MCF 10A (cell line): ENCODE measurements at regions not wholly inside any gene's neighbourhood (a gene's known extent, or its start where the extent isn't known, plus 50 kb on each side); places are given as distances from the start of the nearest gene placed in this dataset.

ENCODE experiments used
- BruUV-seq: library from RNA; stranded (reverse); fragments of 400-500 nt; replicated peaks from 2 replicates; lab custom pipeline; 2021; lab: Mats Ljungman, UMichigan
- CTCF ChIA-PET: fragments of 300-600 bp; sonication (Branson Sonifier 250); formaldehyde crosslinking; extraction: SDS; loops from one replicate; lab custom pipeline; 2021; ENCODE audit warnings: antibody characterized with exemption, inconsistent platforms; lab: Yijun Ruan, JAX
- POLR2A ChIA-PET: fragments of 300-600, 350-650 bp; sonication (Branson Sonifier 250); formaldehyde crosslinking; extraction: SDS; loops from one replicate; lab custom pipeline; 2020; ENCODE audit warnings: antibody characterized with exemption, inconsistent platforms; lab: Yijun Ruan, JAX
- DNase-seq: peaks from one replicate; pipeline ENCODE4 v3.0.0-alpha.2; 2018; ENCODE audit not compliant: unreplicated experiment
- H3K27ac Mint-ChIP-seq: one replicate; pipeline ENCODE4 v1.8.0; 2022; ENCODE audit warnings: mild to moderate bottlenecking, low read depth, mixed read lengths; ENCODE audit not compliant: unreplicated experiment
- H3K27me3 Mint-ChIP-seq: one replicate; pipeline ENCODE4 v1.8.0; 2022; ENCODE audit warnings: mixed read lengths; ENCODE audit not compliant: insufficient read depth, unreplicated experiment
- H3K36me3 Mint-ChIP-seq: one replicate; pipeline ENCODE4 v1.8.0; 2022; ENCODE audit warnings: mild to moderate bottlenecking, moderate library complexity, mixed read lengths; ENCODE audit not compliant: insufficient read depth, unreplicated experiment
- H3K4me1 Mint-ChIP-seq: one replicate; pipeline ENCODE4 v1.8.0; 2022; ENCODE audit warnings: mixed read lengths; ENCODE audit not compliant: insufficient read depth, unreplicated experiment
- H3K4me3 Mint-ChIP-seq: one replicate; pipeline ENCODE4 v1.8.0; 2022; ENCODE audit warnings: mild to moderate bottlenecking, moderate library complexity, mixed read lengths; ENCODE audit not compliant: unreplicated experiment
- H3K9me3 Mint-ChIP-seq: one replicate; pipeline ENCODE4 v1.8.0; 2022; ENCODE audit warnings: mixed read lengths; ENCODE audit not compliant: unreplicated experiment
- intact Hi-C: fragments of 100-400 bp; cut with micrococcal nuclease; formaldehyde crosslinking; loops from 2 replicates; pipeline ENCODE4 v1.14.1; 2022
- TF ChIP-seq, protein P1 (sequence below): fragments of 200-600 bp; IDR thresholded peaks from one replicate; pipeline ENCODE4 v1.8.0; 2022; ENCODE audit warnings: antibody characterized with exemption, mild to moderate bottlenecking; ENCODE audit not compliant: unreplicated experiment

- H3K36me3 Mint-ChIP-seq = no peaks in the 10 kb centered on the region
- intact Hi-C loops = no loop called here
- DNase-seq = no peak
- no peak overlapping the region for H3K4me3 Mint-ChIP-seq
- no peak overlapping the region for H3K27ac Mint-ChIP-seq
- peaks cover 8% of the 10 kb centered on the region for H3K9me3 Mint-ChIP-seq
- BruUV-seq = no TSS peak
- no peaks in the 10 kb centered on the region for H3K27me3 Mint-ChIP-seq
- ChIA-PET POLR2A (interaction anchor here (0.7 kb wide), 1 partner anchor 1465 kb away, joined by 3 read pairs; no protein-coding TSS in a partner anchor), CTCF (no interaction called here)
- H3K4me1 Mint-ChIP-seq = no peaks in the 10 kb centered on the region
- TF ChIP-seq, protein P1, sequence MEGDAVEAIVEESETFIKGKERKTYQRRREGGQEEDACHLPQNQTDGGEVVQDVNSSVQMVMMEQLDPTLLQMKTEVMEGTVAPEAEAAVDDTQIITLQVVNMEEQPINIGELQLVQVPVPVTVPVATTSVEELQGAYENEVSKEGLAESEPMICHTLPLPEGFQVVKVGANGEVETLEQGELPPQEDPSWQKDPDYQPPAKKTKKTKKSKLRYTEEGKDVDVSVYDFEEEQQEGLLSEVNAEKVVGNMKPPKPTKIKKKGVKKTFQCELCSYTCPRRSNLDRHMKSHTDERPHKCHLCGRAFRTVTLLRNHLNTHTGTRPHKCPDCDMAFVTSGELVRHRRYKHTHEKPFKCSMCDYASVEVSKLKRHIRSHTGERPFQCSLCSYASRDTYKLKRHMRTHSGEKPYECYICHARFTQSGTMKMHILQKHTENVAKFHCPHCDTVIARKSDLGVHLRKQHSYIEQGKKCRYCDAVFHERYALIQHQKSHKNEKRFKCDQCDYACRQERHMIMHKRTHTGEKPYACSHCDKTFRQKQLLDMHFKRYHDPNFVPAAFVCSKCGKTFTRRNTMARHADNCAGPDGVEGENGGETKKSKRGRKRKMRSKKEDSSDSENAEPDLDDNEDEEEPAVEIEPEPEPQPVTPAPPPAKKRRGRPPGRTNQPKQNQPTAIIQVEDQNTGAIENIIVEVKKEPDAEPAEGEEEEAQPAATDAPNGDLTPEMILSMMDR = no peak
Observed at GRCh38 chr2:21427606-21428005, 303.8 kb downstream of the TDRD15 start.

DNA sequence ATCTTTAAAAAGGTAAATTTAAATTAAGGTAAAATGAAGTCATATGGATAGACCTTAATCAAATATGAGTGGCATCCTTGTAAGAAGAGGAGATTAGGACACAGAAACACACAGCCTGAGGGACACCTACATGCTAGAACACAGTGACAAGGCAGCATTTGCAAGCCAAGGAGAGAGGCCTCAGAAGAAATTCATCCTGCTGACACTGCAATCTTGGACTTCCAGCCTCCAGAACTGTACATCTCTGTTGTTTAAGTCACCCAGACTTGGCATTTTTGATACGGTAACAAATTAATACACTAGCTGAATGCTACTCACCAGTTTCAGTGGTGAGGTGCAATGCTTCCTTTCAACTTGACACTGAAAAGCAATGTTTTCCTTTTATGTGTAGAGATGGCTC is 305.0 kb downstream of the TDRD15 start:
- no peak overlapping the region for H3K4me3 Mint-ChIP-seq
- peaks cover 8% of the 10 kb centered on the region for H3K9me3 Mint-ChIP-seq
- H3K27ac Mint-ChIP-seq = no peak overlapping the region
- ChIA-PET CTCF (no interaction called here), POLR2A (no interaction called here)
- no peak for DNase-seq
- no peaks in the 10 kb centered on the region for H3K36me3 Mint-ChIP-seq
- intact Hi-C loops = no loop called here
- no TSS peak for BruUV-seq
- TF ChIP-seq, protein P1 = no peak
- no peaks in the 10 kb centered on the region for H3K4me1 Mint-ChIP-seq
- no peaks in the 10 kb centered on the region for H3K27me3 Mint-ChIP-seq

GRCh38 chr2:21429747-21430146 is 306.0 kb downstream of the TDRD15 start:
- no peaks in the 10 kb centered on the region for H3K36me3 Mint-ChIP-seq
- no TSS peak for BruUV-seq
- no peak overlapping the region for H3K4me3 Mint-ChIP-seq
- ChIA-PET CTCF (interaction anchor here (0.6 kb wide), 2 partner anchors 10 to 128 kb away, joined by 3 to 4 read pairs; no protein-coding TSS in a partner anchor), POLR2A (no interaction called here)
- peaks cover 8% of the 10 kb centered on the region for H3K9me3 Mint-ChIP-seq
- no peak for DNase-seq
- intact Hi-C loops = no loop called here
- no peaks in the 10 kb centered on the region for H3K27me3 Mint-ChIP-seq
- TF ChIP-seq, protein P1 = no peak
- no peaks in the 10 kb centered on the region for H3K4me1 Mint-ChIP-seq
- H3K27ac Mint-ChIP-seq = no peak overlapping the region

DNA sequence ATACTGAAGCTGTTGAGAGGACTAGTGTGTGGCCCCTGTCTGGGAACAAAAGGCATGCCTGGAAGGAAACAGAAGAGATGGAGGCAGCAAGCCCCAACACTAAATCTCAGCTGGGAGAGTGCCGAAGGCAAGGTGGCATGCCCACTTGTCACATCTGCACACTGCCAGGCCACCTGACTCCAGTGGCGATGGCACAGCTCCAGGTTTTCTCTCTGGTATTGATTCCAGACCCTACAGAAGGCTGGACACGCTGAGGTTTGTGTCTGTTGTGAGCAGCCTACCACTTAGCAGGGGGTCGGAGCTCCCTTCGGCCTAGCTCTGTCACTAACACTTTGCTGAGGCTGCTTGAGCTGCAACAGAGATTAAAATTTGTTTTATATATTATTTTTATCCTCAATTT is 307.3 kb downstream of the TDRD15 start:
- Mint-ChIP-seq H3K27me3 (no peaks in the 10 kb centered on the region), H3K9me3 (peaks cover 8% of the 10 kb centered on the region), H3K4me3 (no peak overlapping the region), H3K27ac (no peak overlapping the region), H3K36me3 (no peaks in the 10 kb centered on the region), H3K4me1 (no peaks in the 10 kb centered on the region)
- BruUV-seq = no TSS peak
- ChIA-PET POLR2A (interaction anchor here (0.6 kb wide), 1 partner anchor 9 kb away, joined by 3 read pairs; no protein-coding TSS in a partner anchor), CTCF (interaction anchor here (0.6 to 0.7 kb wide), 3 partner anchors 315 to 518 kb away, joined by 3 read pairs; no protein-coding TSS in a partner anchor)
- intact Hi-C loops = no loop called here
- TF ChIP-seq, protein P1 = no peak
- no peak for DNase-seq
